ENCODE measurements at regions not wholly inside any gene's neighbourhood (a gene's known extent, or its start where the extent isn't known, plus 50 kb on each side); places are given as distances from the start of the nearest gene placed in this dataset.

- no peaks in the 10 kb centered on the region for H3K79me2 ChIP-seq (ENCODE audit: low read length)
- no peak for DNase-seq
- no peak overlapping the region for H3K4me2 ChIP-seq (ENCODE audit: low read depth, low read length, poor library complexity, severe bottlenecking)
- H3K4me3 ChIP-seq (ENCODE audit: low read length) = no peak overlapping the region
- no peak overlapping the region for H3K27ac ChIP-seq (ENCODE audit: low read length)
- H3K36me3 ChIP-seq (ENCODE audit: insufficient read depth, low read length) = no peaks in the 10 kb centered on the region
- H3K9me3 ChIP-seq (ENCODE audit: low read length) = peaks cover 18% of the 10 kb centered on the region
- no peaks in the 10 kb centered on the region for H3K4me1 ChIP-seq (ENCODE audit: low read length)
- no peaks in the 10 kb centered on the region for H3K9me2 ChIP-seq (replicated peaks; ENCODE audit: insufficient read depth, low read length)
- H3K27me3 ChIP-seq (ENCODE audit: low read length) = no peaks in the 10 kb centered on the region
- H3K9ac ChIP-seq (ENCODE audit: low read length) = no peak overlapping the region
- H4K20me1 ChIP-seq (ENCODE audit: insufficient read depth, low read depth, low read length) = no peaks in the 10 kb centered on the region
- no peak overlapping the region for H2AFZ ChIP-seq (ENCODE audit: low read length)
Observed at GRCh38 chr4:126087101-126087500, 772.3 kb downstream of the FAT4 start.

GRCh38 chr4:126097155-126097799 is 782.5 kb downstream of the FAT4 start:
- H3K9me2 ChIP-seq (replicated peaks; ENCODE audit: insufficient read depth, low read length) = no peaks in the 10 kb centered on the region
- peaks cover 18% of the 10 kb centered on the region; the same call in 1 of the 2 replicates for H3K9me3 ChIP-seq (ENCODE audit: low read length)
- DNase-seq = no peak
- H4K20me1 ChIP-seq (ENCODE audit: insufficient read depth, low read depth, low read length) = no peaks in the 10 kb centered on the region
- H3K9ac ChIP-seq (ENCODE audit: low read length) = no peak overlapping the region
- H3K4me2 ChIP-seq (ENCODE audit: low read depth, low read length, poor library complexity, severe bottlenecking) = no peak overlapping the region
- no peaks in the 10 kb centered on the region for H3K27me3 ChIP-seq (ENCODE audit: low read length)
- no peak overlapping the region; the same call in 1 of the 2 replicates for H2AFZ ChIP-seq (ENCODE audit: low read length)
- no peaks in the 10 kb centered on the region for H3K4me1 ChIP-seq (ENCODE audit: low read length)
- no peak overlapping the region for H3K27ac ChIP-seq (ENCODE audit: low read length)
- H3K36me3 ChIP-seq (ENCODE audit: insufficient read depth, low read length) = no peaks in the 10 kb centered on the region
- H3K4me3 ChIP-seq (ENCODE audit: low read length) = no peak overlapping the region
- no peaks in the 10 kb centered on the region for H3K79me2 ChIP-seq (ENCODE audit: low read length)

GRCh38 chr4:126106658-126107057 is 791.9 kb downstream of the FAT4 start:
- no peak overlapping the region for H3K27ac ChIP-seq (ENCODE audit: low read length)
- H3K4me1 ChIP-seq (ENCODE audit: low read length) = no peaks in the 10 kb centered on the region
- H3K36me3 ChIP-seq (ENCODE audit: insufficient read depth, low read length) = no peaks in the 10 kb centered on the region
- H3K4me3 ChIP-seq (ENCODE audit: low read length) = no peak overlapping the region
- no peaks in the 10 kb centered on the region for H3K9me2 ChIP-seq (replicated peaks; ENCODE audit: insufficient read depth, low read length)
- no peak overlapping the region for H2AFZ ChIP-seq (ENCODE audit: low read length)
- H3K27me3 ChIP-seq (ENCODE audit: low read length) = no peaks in the 10 kb centered on the region
- H3K9me3 ChIP-seq (ENCODE audit: low read length) = peaks cover 40% of the 10 kb centered on the region; the same call in 1 of the 2 replicates
- H3K4me2 ChIP-seq (ENCODE audit: low read depth, low read length, poor library complexity, severe bottlenecking) = no peak overlapping the region
- H3K79me2 ChIP-seq (ENCODE audit: low read length) = no peaks in the 10 kb centered on the region
- no peak for DNase-seq
- H3K9ac ChIP-seq (ENCODE audit: low read length) = no peak overlapping the region
- H4K20me1 ChIP-seq (ENCODE audit: insufficient read depth, low read depth, low read length) = no peaks in the 10 kb centered on the region

- Histone ChIP-seq H3K4me3 (ENCODE audit: low read length) (no peak overlapping the region), H3K4me1 (ENCODE audit: low read length) (no peaks in the 10 kb centered on the region), H4K20me1 (ENCODE audit: insufficient read depth, low read depth, low read length) (no peaks in the 10 kb centered on the region), H3K27ac (ENCODE audit: low read length) (no peak overlapping the region), H3K79me2 (ENCODE audit: low read length) (no peaks in the 10 kb centered on the region), H3K9me2 (replicated peaks; ENCODE audit: insufficient read depth, low read length) (no peaks in the 10 kb centered on the region), H2AFZ (ENCODE audit: low read length) (no peak overlapping the region), H3K4me2 (ENCODE audit: low read depth, low read length, poor library complexity, severe bottlenecking) (no peak overlapping the region), H3K27me3 (ENCODE audit: low read length) (no peaks in the 10 kb centered on the region), H3K9ac (ENCODE audit: low read length) (no peak overlapping the region), H3K9me3 (ENCODE audit: low read length) (peaks cover 35% of the 10 kb centered on the region), H3K36me3 (ENCODE audit: insufficient read depth, low read length) (no peaks in the 10 kb centered on the region)
- no peak for DNase-seq
Observed at GRCh38 chr4:126109836-126110235, 795.1 kb downstream of the FAT4 start.

GRCh38 chr4:126113058-126113457 is 798.3 kb downstream of the FAT4 start:
- Histone ChIP-seq H2AFZ (ENCODE audit: low read length) (no peak overlapping the region), H4K20me1 (ENCODE audit: insufficient read depth, low read depth, low read length) (no peaks in the 10 kb centered on the region), H3K9ac (ENCODE audit: low read length) (no peak overlapping the region), H3K4me1 (ENCODE audit: low read length) (no peaks in the 10 kb centered on the region), H3K4me2 (ENCODE audit: low read depth, low read length, poor library complexity, severe bottlenecking) (no peak overlapping the region), H3K27ac (ENCODE audit: low read length) (no peak overlapping the region), H3K27me3 (ENCODE audit: low read length) (no peaks in the 10 kb centered on the region), H3K79me2 (ENCODE audit: low read length) (no peaks in the 10 kb centered on the region), H3K4me3 (ENCODE audit: low read length) (no peak overlapping the region), H3K36me3 (ENCODE audit: insufficient read depth, low read length) (no peaks in the 10 kb centered on the region), H3K9me2 (replicated peaks; ENCODE audit: insufficient read depth, low read length) (no peaks in the 10 kb centered on the region), H3K9me3 (ENCODE audit: low read length) (peaks cover 33% of the 10 kb centered on the region)
- DNase-seq = no peak

- no peaks in the 10 kb centered on the region for H3K27me3 ChIP-seq (ENCODE audit: low read length)
- no peaks in the 10 kb centered on the region; the same call in 1 of the 2 replicates for H3K9me2 ChIP-seq (replicated peaks; ENCODE audit: insufficient read depth, low read length)
- DNase-seq = no peak
- H3K9ac ChIP-seq (ENCODE audit: low read length) = no peak overlapping the region
- no peaks in the 10 kb centered on the region for H3K79me2 ChIP-seq (ENCODE audit: low read length)
- H3K4me3 ChIP-seq (ENCODE audit: low read length) = no peak overlapping the region
- no peak overlapping the region for H2AFZ ChIP-seq (ENCODE audit: low read length)
- no peak overlapping the region for H3K4me2 ChIP-seq (ENCODE audit: low read depth, low read length, poor library complexity, severe bottlenecking)
- H3K9me3 ChIP-seq (ENCODE audit: low read length) = peaks cover 23% of the 10 kb centered on the region
- no peak overlapping the region for H3K27ac ChIP-seq (ENCODE audit: low read length)
- no peaks in the 10 kb centered on the region for H4K20me1 ChIP-seq (ENCODE audit: insufficient read depth, low read depth, low read length)
- no peaks in the 10 kb centered on the region for H3K36me3 ChIP-seq (ENCODE audit: insufficient read depth, low read length)
- no peaks in the 10 kb centered on the region for H3K4me1 ChIP-seq (ENCODE audit: low read length)
Observed at GRCh38 chr4:126123611-126124325, 809.0 kb downstream of the FAT4 start.

- H3K27me3 ChIP-seq (ENCODE audit: low read length) = no peaks in the 10 kb centered on the region
- H3K36me3 ChIP-seq (ENCODE audit: insufficient read depth, low read length) = no peaks in the 10 kb centered on the region
- DNase-seq = no peak
- no peaks in the 10 kb centered on the region for H3K79me2 ChIP-seq (ENCODE audit: low read length)
- peaks cover 26% of the 10 kb centered on the region for H3K9me3 ChIP-seq (ENCODE audit: low read length)
- no peaks in the 10 kb centered on the region; the same call in 1 of the 2 replicates for H3K9me2 ChIP-seq (replicated peaks; ENCODE audit: insufficient read depth, low read length)
- no peaks in the 10 kb centered on the region for H4K20me1 ChIP-seq (ENCODE audit: insufficient read depth, low read depth, low read length)
- H3K27ac ChIP-seq (ENCODE audit: low read length) = no peak overlapping the region
- H3K4me3 ChIP-seq (ENCODE audit: low read length) = no peak overlapping the region
- no peak overlapping the region for H2AFZ ChIP-seq (ENCODE audit: low read length)
- H3K4me1 ChIP-seq (ENCODE audit: low read length) = no peaks in the 10 kb centered on the region
- H3K4me2 ChIP-seq (ENCODE audit: low read depth, low read length, poor library complexity, severe bottlenecking) = no peak overlapping the region
- no peak overlapping the region for H3K9ac ChIP-seq (ENCODE audit: low read length)
Observed at GRCh38 chr4:126124818-126125217, 810.1 kb downstream of the FAT4 start.

- H3K9me3 ChIP-seq (ENCODE audit: low read length) = peaks cover 10% of the 10 kb centered on the region
- no peaks in the 10 kb centered on the region for H3K9me2 ChIP-seq (replicated peaks; ENCODE audit: insufficient read depth, low read length)
Observed at GRCh38 chr4:126130215-126130614, 815.5 kb downstream of the FAT4 start.

More at GRCh38 chr4:126130215-126130614, 815.5 kb downstream of the FAT4 start:
- no peak for DNase-seq
- Histone ChIP-seq H3K4me1 (ENCODE audit: low read length) (no peaks in the 10 kb centered on the region), H3K4me3 (ENCODE audit: low read length) (no peak overlapping the region), H3K4me2 (ENCODE audit: low read depth, low read length, poor library complexity, severe bottlenecking) (no peak overlapping the region), H3K27me3 (ENCODE audit: low read length) (no peaks in the 10 kb centered on the region), H3K27ac (ENCODE audit: low read length) (no peak overlapping the region), H3K36me3 (ENCODE audit: insufficient read depth, low read length) (no peaks in the 10 kb centered on the region), H3K9ac (ENCODE audit: low read length) (no peak overlapping the region), H3K79me2 (ENCODE audit: low read length) (no peaks in the 10 kb centered on the region), H2AFZ (ENCODE audit: low read length) (no peak overlapping the region), H4K20me1 (ENCODE audit: insufficient read depth, low read depth, low read length) (no peaks in the 10 kb centered on the region)

Data from Karpas-422 (cell line).